Daoy (cell line): ENCODE measurements at regions not wholly inside any gene's neighbourhood (a gene's known extent, or its start where the extent isn't known, plus 50 kb on each side); places are given as distances from the start of the nearest gene placed in this dataset.

Experiments used
- DNase-seq: peaks from one replicate; pipeline ENCODE4 v3.0.0-alpha.2; 2015; ENCODE audit warnings: low read depth

GRCh38 chr2:111685342-111685741 lies 198.7 kb downstream of the ANAPC1 start:
- DNase-seq, result no peak

- no peak for DNase-seq
Observed at GRCh38 chr2:111686994-111687393, 197.0 kb downstream of the ANAPC1 start.

DNA sequence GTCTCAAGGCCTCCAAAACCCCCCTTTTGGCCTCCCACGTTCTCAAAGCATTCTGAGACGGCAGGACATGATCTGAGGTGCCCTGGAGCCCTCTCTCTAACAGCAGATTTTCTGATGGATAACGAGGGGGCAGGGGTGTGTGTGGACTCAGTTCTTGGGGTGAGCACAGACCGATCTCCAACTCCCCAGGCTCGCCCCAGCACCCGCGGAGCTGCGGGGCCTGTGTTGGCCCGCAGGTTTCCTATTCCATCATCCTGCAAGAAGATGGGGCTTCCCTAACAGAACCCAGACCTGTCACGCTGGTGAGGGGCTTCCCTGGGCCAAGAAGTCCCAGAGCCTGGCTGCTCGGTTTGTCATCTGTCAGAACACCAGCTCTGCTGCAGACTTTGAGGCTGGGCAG lies 196.1 kb downstream of the ANAPC1 start:
- no peak for DNase-seq

GRCh38 chr2:111688482-111688881 lies 195.5 kb downstream of the ANAPC1 start:
- DNase-seq, result no peak

GRCh38 chr2:111689174-111689573 lies 194.8 kb downstream of the ANAPC1 start:
- no peak for DNase-seq

DNA sequence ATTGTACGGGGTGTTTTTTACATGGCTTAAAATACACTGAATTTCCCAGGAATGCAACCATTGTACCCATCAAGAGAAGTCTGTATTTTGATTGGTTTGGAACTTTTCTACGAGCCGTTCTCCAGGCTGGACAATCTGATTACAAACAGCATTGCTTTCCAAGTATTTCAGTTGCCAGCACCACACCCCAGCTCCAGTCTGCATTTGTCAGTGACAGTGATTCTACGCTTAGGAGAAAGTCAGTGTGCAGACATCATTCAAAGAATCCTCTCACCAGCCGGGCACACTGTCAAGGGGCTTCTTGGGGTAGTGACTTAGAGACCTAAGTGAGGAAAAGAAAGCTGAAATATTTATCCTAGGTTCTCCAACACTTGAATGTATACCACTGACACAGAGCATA lies 194.1 kb downstream of the ANAPC1 start:
- no peak for DNase-seq

DNA sequence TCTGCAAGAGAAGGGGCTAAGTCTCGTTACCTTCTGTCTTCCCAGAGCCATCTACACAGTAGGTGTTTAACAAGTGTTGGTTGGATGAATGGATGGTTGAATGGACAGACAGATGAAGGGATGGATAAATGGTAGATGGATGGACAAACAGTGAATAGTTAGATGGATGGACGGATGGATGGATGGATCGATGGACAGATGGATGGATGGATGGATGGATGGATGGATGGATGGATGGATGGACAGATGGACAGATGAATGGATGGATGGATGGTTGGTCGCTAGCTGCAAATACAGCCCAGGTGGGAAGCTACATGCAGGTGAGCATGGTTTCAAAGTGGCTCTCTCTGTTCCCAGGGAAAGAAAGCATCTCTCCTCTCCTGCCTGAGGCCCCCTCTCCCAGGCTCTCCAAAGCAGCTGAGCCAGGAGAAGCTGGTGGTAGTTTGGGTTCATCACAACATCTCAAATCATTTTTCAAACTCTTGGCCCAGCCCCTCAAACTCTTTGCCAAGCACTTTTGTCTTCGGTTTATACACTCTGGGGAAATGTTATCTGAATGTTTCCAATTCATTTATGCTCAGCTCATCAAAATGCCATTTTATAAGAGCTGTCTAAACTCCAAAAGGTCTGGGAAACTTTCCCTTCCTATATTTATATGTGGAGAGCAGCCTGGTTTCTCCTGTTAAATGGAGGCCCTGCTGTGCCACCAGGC lies 192.7 kb downstream of the ANAPC1 start:
- no peak for DNase-seq

- no peak for DNase-seq
Observed at GRCh38 chr2:111692311-111692710, 191.7 kb downstream of the ANAPC1 start.

DNA sequence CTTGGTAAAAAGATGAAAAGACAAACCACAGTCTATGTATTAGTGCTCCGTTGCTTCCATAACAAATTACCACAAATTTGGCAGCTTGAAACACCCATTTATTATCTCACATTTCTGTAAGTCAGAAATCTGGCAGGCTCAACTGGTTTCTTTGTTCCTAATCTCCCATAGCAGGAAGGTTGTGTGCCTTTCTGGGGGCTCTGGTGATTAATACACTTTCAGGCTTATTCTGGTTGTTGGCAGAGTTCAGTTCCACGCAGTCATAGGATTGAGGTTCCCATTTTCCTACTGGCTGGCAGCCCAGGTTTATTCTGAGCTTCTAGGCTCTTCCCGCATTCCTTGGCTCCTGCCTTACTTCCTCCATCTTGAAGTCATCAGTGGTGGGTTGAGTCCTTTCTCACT lies 189.3 kb downstream of the ANAPC1 start:
- DNase-seq, result peak; percentile 72

GRCh38 chr2:111695441-111696007 lies 188.5 kb downstream of the ANAPC1 start:
- DNase-seq, result no peak

GRCh38 chr2:111696226-111696625 lies 187.8 kb downstream of the ANAPC1 start:
- DNase-seq, result no peak

DNA sequence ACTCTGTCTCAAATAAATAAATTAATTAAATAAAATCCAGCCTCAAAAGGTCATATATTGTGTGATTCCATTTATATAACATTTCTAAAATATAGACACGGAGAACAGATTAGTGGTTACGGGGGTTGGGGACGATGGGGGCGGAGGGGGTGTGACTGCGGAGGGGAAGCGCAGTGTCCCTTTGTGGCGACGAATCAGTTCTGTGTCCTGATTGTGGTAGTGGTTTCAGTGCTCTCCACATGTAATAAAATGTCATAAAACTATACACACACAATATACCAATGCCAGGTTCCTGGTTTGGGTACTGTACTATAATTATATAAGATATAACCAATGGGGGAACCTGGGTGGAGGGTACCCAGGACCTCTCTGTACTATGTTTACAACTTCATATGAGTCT lies 186.4 kb downstream of the ANAPC1 start:
- no peak for DNase-seq

DNA sequence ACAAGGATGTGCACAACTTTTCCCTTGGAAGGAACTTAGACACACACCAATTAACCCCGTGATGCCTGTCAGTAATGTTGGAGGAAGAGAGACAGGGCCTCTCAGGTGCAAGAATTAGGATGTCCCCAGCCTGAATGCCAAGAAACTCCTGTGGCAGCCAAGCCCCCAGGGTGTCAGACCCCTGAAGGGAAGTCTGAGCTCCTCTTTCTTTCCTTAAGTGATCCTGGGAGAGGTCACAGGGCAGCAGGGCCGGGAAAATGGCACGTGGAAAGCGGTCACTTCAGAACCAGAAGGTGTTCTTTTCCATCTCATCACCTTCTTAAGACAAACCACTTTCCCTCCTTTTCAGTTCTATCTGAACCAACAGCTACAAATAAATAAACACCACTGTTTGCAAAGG lies 185.9 kb downstream of the ANAPC1 start:
- DNase-seq, result no peak

DNA sequence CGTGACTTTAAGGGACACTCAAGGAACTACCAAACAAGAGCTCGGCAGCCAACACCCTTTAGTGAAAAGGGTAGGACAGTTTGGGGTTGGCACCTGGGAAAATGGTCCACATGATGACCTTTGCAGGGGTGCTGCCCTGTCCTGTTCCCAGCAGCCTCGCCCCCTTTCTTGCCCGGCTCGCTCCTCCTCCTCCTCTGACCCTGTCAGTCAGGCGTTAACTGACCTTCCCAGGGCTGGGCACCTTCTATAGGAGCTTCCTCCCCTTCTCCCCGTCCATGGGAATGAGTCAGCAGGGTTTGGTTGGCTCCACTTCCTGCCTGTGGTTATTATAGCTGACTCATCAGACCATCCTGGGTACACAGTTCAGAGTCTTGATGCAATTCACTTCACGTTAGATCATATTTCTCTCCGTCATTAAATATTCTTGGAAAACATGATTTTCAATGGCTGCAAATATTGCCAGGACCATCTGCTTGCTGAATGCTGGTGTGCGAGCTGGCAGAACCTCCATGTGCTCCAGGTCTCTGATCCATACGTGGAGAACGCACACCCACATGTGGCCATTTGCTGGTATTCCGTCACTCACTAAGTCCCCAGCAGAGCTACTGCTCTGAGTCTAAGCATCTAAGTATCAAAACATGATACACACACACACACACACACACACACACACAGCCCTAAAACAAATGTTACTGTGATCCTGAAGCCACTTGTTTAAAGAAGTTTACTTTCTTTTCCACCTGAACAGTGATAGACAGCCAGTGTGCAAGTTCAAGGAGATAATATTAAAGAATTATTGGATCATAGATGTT lies 185.0 kb downstream of the ANAPC1 start:
- peak; percentile 97 for DNase-seq

GRCh38 chr2:111701266-111701665 lies 182.7 kb downstream of the ANAPC1 start:
- no peak for DNase-seq

GRCh38 chr2:111701798-111702118 lies 182.2 kb downstream of the ANAPC1 start:
- DNase-seq, result no peak

- peak; percentile 67 for DNase-seq
Observed at GRCh38 chr2:111702119-111702803, 181.7 kb downstream of the ANAPC1 start.

- DNase-seq, result no peak
Observed at GRCh38 chr2:111702804-111703196, 181.2 kb downstream of the ANAPC1 start.

DNA sequence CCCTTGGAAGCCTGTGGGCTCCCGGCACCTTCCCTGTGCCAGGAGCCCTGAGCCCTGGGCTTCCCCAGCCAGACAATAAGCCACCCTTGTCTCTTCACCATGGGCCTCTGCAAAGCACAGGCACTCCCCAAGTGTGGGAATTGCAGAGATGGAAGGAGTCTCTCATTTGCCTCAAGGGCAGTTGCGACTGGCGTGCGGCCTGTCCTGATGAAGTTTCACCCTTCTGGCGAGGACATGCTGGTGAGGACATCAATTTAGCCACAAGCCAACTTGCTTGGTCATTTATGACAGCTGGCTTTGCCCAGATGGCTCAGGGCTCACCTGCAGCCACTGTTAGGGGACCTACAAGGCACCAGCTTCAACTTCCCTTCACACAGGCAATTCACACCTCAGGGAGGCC lies 180.2 kb downstream of the ANAPC1 start:
- DNase-seq, result no peak

DNA sequence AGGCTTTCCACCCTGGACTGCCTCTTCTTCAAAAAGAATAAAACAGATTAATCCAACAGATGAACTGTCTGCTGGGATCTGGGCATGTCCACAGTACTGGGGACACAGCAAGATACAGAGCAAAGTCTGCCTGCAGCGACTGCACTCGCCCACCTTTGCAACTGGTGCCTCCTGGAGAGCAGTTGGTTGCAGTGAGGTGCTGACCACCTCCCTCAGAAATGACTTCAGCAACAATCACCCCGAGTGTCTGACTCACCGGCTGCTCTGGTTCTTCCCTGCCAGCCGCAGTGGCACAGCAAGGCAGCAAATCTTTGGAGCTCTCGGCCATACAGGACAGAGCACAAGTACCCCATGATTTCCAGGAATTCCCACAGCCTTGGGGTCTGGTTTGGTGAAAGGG lies 179.7 kb downstream of the ANAPC1 start:
- peak; percentile 91 for DNase-seq

DNA sequence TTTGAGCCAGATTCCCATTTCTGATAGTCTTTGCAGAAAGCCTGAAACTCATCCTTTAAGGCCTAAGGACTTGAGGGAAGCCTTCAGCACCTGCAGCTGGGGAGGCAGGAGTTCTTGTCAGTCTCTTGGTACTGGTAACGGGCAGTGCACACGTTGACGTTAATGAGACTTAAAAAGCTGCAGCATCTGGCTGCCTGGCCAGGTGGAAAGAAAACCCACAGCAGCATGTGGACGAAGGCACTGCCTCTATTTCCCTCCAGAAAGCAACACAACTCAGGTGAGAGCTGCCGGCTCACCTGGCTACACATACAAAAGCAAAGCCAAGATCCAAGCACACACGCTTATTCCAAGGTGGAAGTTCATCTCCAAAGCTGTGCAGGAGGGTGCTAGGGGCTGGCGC lies 178.8 kb downstream of the ANAPC1 start:
- DNase-seq, result no peak

DNA sequence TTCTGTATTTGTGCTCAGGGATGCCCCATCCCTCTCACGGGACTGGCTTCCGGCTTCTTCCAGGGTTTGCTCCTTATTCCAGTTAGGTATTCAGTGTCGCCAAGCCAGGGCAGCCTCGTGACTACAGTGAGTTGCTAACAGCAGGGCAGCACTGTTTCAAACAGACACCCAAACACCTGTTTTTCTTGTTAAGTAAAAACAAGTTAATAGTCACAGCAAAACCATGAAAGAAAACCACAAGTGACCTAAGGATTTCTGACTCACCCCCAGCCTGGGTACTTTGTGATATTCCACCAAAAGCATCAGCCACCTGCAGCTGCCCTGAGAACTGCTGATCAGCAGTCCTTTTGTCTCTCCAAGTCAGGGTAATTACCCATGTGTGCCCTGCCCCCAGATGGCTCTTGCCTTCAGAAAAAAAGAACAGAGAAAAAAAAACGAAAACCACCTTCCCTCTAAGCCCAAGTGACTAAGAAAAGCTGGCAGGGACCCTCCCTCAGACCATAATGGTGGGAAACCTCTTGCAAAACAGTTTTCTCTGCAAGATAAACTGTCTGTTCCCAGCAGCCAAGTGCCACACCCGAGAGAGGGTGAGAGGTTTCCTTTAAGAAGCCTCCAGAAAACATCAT lies 178.2 kb downstream of the ANAPC1 start:
- DNase-seq, result peak; percentile 94
